Gastroesophageal sphincter (tissue), 4 donors: ENCODE measurements at regions not wholly inside any gene's neighbourhood (a gene's known extent, or its start where the extent isn't known, plus 50 kb on each side); places are given as distances from the start of the nearest gene placed in this dataset.

Experiments
- ATAC-seq: fragments of 150-250 bp; one replicate; pipeline ENCODE4 v1.9.1; 2016; ENCODE audit warnings: mild to moderate bottlenecking, moderate library complexity
- H3K27ac ChIP-seq, 4 donors: fragments of 200-600 bp; sonication (generic) in 3 of 4; 1 replicate in 3 of 4; 2 replicates in 1 of 4; pipeline ENCODE4 v1.5.1; 2016 to 2019
- H3K27me3 ChIP-seq: fragments of 200-600 bp; sonication (generic); one replicate; pipeline ENCODE4 v1.5.1; 2019
- H3K36me3 ChIP-seq, 2 donors: fragments of 200-600 bp; sonication (generic); one replicate each; pipeline ENCODE4 v1.5.1; 2019; ENCODE audit warnings: control low read depth in 1 of 2
- H3K4me1 ChIP-seq, 3 donors: fragments of 200-600 bp; sonication (generic); 1 replicate in 2 of 3; 2 replicates in 1 of 3; pipeline ENCODE4 v1.5.1; 2016 to 2019; ENCODE audit warnings: control low read depth in 2 of 3
- H3K4me3 ChIP-seq, 2 donors: fragments of 200-600 bp; sonication (generic); one replicate each; pipeline ENCODE4 v1.5.1; 2019; ENCODE audit warnings: mild to moderate bottlenecking in 1 of 2, moderate library complexity in 1 of 2
- H3K9me3 ChIP-seq, 3 donors: fragments of 200-600 bp; sonication (generic); one replicate each; pipeline ENCODE4 v1.5.1; 2017 to 2019; ENCODE audit warnings: control low read depth in 2 of 3
- CTCF ChIP-seq, 4 experiments: fragments of 200-600 bp in 2 of 4; fragments of 450-650 bp in 2 of 4; sonication (generic) in 1 of 4; IDR thresholded peaks; one replicate each; pipeline ENCODE4 v1.5.1; 2017 to 2019; ENCODE audit warnings: antibody characterized with exemption in 4 of 4, mild to moderate bottlenecking in 2 of 4, moderate library complexity in 2 of 4
- EP300 ChIP-seq: sonication (generic); formaldehyde crosslinking; IDR thresholded peaks from one replicate; pipeline ENCODE4 v1.6.1; 2017; ENCODE audit warnings: antibody characterized with exemption, mild to moderate bottlenecking
- POLR2A ChIP-seq, 2 donors: fragments of 450-650 bp; IDR thresholded peaks; one replicate each; pipeline ENCODE4 v1.6.1; 2017; ENCODE audit warnings: antibody characterized with exemption in 2 of 2, mild to moderate bottlenecking in 2 of 2, moderate library complexity in 1 of 2
- POLR2AphosphoS5 ChIP-seq: sonication (generic); formaldehyde crosslinking; IDR thresholded peaks from one replicate; pipeline ENCODE4 v1.6.1; 2017; ENCODE audit warnings: antibody characterized with exemption
- WGBS, 2 donors: methylation state at CpG; one replicate each; pipeline ENCODE4 v1.1.5; 2018; ENCODE audit warnings: low coverage in 1 of 2; 5-methylcytosine and 5-hydroxymethylcytosine counted together

GRCh38 chrX:6313356-6313755, 84.7 kb upstream of the NLGN4X start:
- WGBS, 2 donors: 58 to 74% methylated on average over 4 of the region's 4 CpGs
- H3K4me1 ChIP-seq: no peaks in the 10 kb centered on the region
- no peaks in the 10 kb centered on the region for H3K36me3 ChIP-seq
- TF ChIP-seq POLR2AphosphoS5: no peak
- no peak overlapping the region for H3K27ac ChIP-seq
- H3K27me3 ChIP-seq: no peaks in the 10 kb centered on the region
- ATAC-seq: no peak
- H3K9me3 ChIP-seq: no peaks in the 10 kb centered on the region
- H3K4me3 ChIP-seq: no peak overlapping the region

- Histone ChIP-seq H3K4me1 (no peaks in the 10 kb centered on the region), H3K9me3 (no peaks in the 10 kb centered on the region), H3K4me3 (no peak overlapping the region), H3K36me3 (no peaks in the 10 kb centered on the region), H3K27ac (no peak overlapping the region), H3K27me3 (no peaks in the 10 kb centered on the region)
- no peak for TF ChIP-seq POLR2AphosphoS5
- TF ChIP-seq EP300: no peak
- TF ChIP-seq CTCF (IDR thresholded peaks at IDR 0.05): no peak
- no peak for TF ChIP-seq POLR2A (IDR thresholded peaks at IDR 0.05)
- ATAC-seq: no peak
- WGBS, 2 donors: 86% methylated on average over 1 of the region's 1 CpG; no CpG with 5 or more reads in 1 of the 2 donors
These were observed 82.9 kb upstream of the NLGN4X start for GRCh38 chrX:6311540-6311939.

GRCh38 chrX:6307156-6307555, 78.5 kb upstream of the NLGN4X start:
- TF ChIP-seq CTCF (IDR thresholded peaks at IDR 0.05) (no peak), EP300 (no peak), POLR2AphosphoS5 (no peak), POLR2A (IDR thresholded peaks at IDR 0.05) (no peak)
- H3K27ac ChIP-seq: no peak overlapping the region
- H3K4me1 ChIP-seq: no peaks in the 10 kb centered on the region
- no peak for ATAC-seq
- H3K4me3 ChIP-seq: no peak overlapping the region
- WGBS, 2 donors: 49 to 60% methylated on average over 5 of the region's 5 CpGs
- H3K27me3 ChIP-seq: no peaks in the 10 kb centered on the region
- no peaks in the 10 kb centered on the region for H3K36me3 ChIP-seq
- no peaks in the 10 kb centered on the region for H3K9me3 ChIP-seq

GRCh38 chrX:6299724-6300123, 71.1 kb upstream of the NLGN4X start:
- Histone ChIP-seq H3K36me3 (no peaks in the 10 kb centered on the region), H3K9me3 (no peaks in the 10 kb centered on the region), H3K4me3 (no peak overlapping the region), H3K27me3 (no peaks in the 10 kb centered on the region), H3K4me1 (no peaks in the 10 kb centered on the region), H3K27ac (no peak overlapping the region)
- TF ChIP-seq EP300: no peak
- TF ChIP-seq POLR2A (IDR thresholded peaks at IDR 0.05): no peak
- no peak for TF ChIP-seq POLR2AphosphoS5
- TF ChIP-seq CTCF (IDR thresholded peaks at IDR 0.05): no peak
- no peak for ATAC-seq
- WGBS, 2 donors: 79% methylated on average over 3 of the region's 6 CpGs; no CpG with 5 or more reads in 1 of the 2 donors

DNA sequence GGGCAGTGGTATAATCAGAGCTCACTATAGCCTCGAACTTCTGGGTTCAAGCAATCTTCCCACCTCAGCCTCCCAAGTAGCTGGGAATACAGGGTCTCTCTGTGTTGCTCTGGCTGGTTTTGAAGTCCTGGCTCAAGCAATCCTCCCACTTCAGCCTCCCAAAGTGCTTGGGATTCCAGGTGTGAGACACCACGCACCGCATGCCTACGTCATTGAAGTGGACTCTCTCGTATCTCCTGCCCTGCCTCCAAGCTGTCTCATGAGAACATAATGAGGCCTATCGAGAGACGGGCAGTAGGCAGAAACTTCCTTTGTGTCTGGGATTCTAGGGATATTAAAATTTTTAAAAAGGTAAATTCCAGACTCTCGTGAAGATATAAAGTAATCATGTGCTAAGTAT, 65.0 kb upstream of the NLGN4X start:
- Histone ChIP-seq H3K9me3 (no peaks in the 10 kb centered on the region), H3K27me3 (no peaks in the 10 kb centered on the region), H3K4me1 (no peaks in the 10 kb centered on the region), H3K36me3 (no peaks in the 10 kb centered on the region), H3K4me3 (no peak overlapping the region), H3K27ac (no peak overlapping the region)
- WGBS, 2 donors: 78 to 89% methylated on average over 1 to 2 of the region's 8 CpGs
- no peak for ATAC-seq
- TF ChIP-seq POLR2A (IDR thresholded peaks at IDR 0.05) (no peak), EP300 (no peak), CTCF (IDR thresholded peaks at IDR 0.05) (no peak), POLR2AphosphoS5 (no peak)

- TF ChIP-seq EP300: no peak
- no peak for TF ChIP-seq POLR2A (IDR thresholded peaks at IDR 0.05)
- no peak for TF ChIP-seq POLR2AphosphoS5
- TF ChIP-seq CTCF (IDR thresholded peaks at IDR 0.05): no peak
- Histone ChIP-seq H3K9me3 (no peaks in the 10 kb centered on the region), H3K27me3 (no peaks in the 10 kb centered on the region), H3K27ac (no peak overlapping the region), H3K4me1 (no peaks in the 10 kb centered on the region), H3K4me3 (no peak overlapping the region), H3K36me3 (no peaks in the 10 kb centered on the region)
- WGBS, 2 donors: 63% methylated on average over 3 of the region's 3 CpGs; no CpG with 5 or more reads in 1 of the 2 donors
- ATAC-seq: no peak
These were observed 63.9 kb upstream of the NLGN4X start for GRCh38 chrX:6292599-6292998.
